ENCODE measurements at regions not wholly inside any gene's neighbourhood (a gene's known extent, or its start where the extent isn't known, plus 50 kb on each side); places are given as distances from the start of the nearest gene placed in this dataset.

DNA sequence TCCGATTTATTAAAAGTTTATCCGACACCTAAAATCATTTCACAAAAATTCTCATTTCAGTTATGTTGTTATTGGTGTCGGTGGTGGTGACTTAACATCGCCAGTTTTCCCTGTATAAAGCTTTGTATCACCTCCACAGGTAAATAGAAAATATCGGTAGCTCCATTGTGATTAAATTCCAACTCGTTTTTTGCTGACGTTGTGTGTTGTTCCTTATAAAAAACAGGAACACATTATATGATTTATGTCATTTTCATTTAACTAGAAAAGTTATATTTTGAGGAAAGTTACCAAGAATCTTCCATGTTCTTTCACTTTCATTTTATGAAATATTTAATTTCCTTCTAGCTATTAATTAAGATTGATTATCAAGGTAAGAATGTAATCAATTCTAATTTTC lies 635.9 kb downstream of the CDH18 start:
- Histone ChIP-seq H3K27me3 (ENCODE audit: control insufficient read depth, low read length) (no peaks in the 10 kb centered on the region), H3K9me2 (replicated peaks; ENCODE audit: control insufficient read depth, low read length) (no peaks in the 10 kb centered on the region), H3K36me3 (ENCODE audit: control insufficient read depth, low read length) (no peaks in the 10 kb centered on the region), H3K27ac (ENCODE audit: low read depth, low read length) (no peak overlapping the region), H3K4me3 (ENCODE audit: low read length) (no peak overlapping the region), H3K4me1 (ENCODE audit: control insufficient read depth, low read length) (peaks cover 3% of the 10 kb centered on the region; the same call in 1 of the 2 replicates), H3F3A (ENCODE audit: control insufficient read depth, insufficient read depth) (no peaks in the 10 kb centered on the region), H3K9me3 (ENCODE audit: control insufficient read depth, insufficient read depth, low read length) (no peaks in the 10 kb centered on the region), H4K20me1 (ENCODE audit: control insufficient read depth, insufficient read depth, low read depth, low read length) (no peaks in the 10 kb centered on the region), H3K79me2 (ENCODE audit: control insufficient read depth, low read length) (no peaks in the 10 kb centered on the region), H3K4me2 (ENCODE audit: low read length) (no peak overlapping the region)
- no peak for TF ChIP-seq EZH2phosphoT487 (IDR thresholded peaks at IDR 0.05; ENCODE audit: borderline replicate concordance, low read length)
- TF ChIP-seq, protein P1, sequence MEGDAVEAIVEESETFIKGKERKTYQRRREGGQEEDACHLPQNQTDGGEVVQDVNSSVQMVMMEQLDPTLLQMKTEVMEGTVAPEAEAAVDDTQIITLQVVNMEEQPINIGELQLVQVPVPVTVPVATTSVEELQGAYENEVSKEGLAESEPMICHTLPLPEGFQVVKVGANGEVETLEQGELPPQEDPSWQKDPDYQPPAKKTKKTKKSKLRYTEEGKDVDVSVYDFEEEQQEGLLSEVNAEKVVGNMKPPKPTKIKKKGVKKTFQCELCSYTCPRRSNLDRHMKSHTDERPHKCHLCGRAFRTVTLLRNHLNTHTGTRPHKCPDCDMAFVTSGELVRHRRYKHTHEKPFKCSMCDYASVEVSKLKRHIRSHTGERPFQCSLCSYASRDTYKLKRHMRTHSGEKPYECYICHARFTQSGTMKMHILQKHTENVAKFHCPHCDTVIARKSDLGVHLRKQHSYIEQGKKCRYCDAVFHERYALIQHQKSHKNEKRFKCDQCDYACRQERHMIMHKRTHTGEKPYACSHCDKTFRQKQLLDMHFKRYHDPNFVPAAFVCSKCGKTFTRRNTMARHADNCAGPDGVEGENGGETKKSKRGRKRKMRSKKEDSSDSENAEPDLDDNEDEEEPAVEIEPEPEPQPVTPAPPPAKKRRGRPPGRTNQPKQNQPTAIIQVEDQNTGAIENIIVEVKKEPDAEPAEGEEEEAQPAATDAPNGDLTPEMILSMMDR (IDR thresholded peaks at IDR 0.05; ENCODE audit: low read depth, low read length, poor library complexity, severe bottlenecking), result no peak

DNA sequence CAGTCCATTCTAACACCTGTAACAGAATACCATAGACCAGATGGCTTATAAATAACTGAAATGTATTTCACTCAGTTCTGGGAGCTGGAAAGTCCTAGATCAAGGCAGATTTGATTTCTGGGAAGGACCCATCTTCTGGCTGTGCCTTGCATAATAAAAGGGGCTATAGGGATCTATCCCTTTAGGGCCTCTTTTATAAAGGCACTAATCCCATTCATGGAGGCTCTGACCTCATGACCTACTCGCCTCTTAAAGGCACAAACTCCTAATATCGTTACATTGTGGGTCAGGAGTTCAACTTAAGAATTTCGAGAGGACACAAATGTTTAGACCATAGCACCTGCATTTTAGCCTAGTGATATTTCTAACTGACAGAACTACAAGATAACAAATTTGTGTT lies 619.0 kb downstream of the CDH18 start:
- H3K9me3 ChIP-seq (ENCODE audit: control insufficient read depth, insufficient read depth, low read length), result no peaks in the 10 kb centered on the region
- H3K79me2 ChIP-seq (ENCODE audit: control insufficient read depth, low read length), result no peaks in the 10 kb centered on the region
- H3K36me3 ChIP-seq (ENCODE audit: control insufficient read depth, low read length), result no peaks in the 10 kb centered on the region
- H3K4me2 ChIP-seq (ENCODE audit: low read length), result no peak overlapping the region
- no peaks in the 10 kb centered on the region for H3F3A ChIP-seq (ENCODE audit: control insufficient read depth, insufficient read depth)
- TF ChIP-seq, protein P1 (IDR thresholded peaks at IDR 0.05; ENCODE audit: low read depth, low read length, poor library complexity, severe bottlenecking), result no peak
- no peak for TF ChIP-seq EZH2phosphoT487 (IDR thresholded peaks at IDR 0.05; ENCODE audit: borderline replicate concordance, low read length)
- no peaks in the 10 kb centered on the region for H3K27me3 ChIP-seq (ENCODE audit: control insufficient read depth, low read length)
- H3K4me3 ChIP-seq (ENCODE audit: low read length), result no peak overlapping the region
- no peaks in the 10 kb centered on the region for H3K9me2 ChIP-seq (replicated peaks; ENCODE audit: control insufficient read depth, low read length)
- no peaks in the 10 kb centered on the region for H4K20me1 ChIP-seq (ENCODE audit: control insufficient read depth, insufficient read depth, low read depth, low read length)
- no peaks in the 10 kb centered on the region for H3K4me1 ChIP-seq (ENCODE audit: control insufficient read depth, low read length)
- no peak overlapping the region for H3K27ac ChIP-seq (ENCODE audit: low read depth, low read length)

- TF ChIP-seq, protein P1 (IDR thresholded peaks at IDR 0.05; ENCODE audit: low read depth, low read length, poor library complexity, severe bottlenecking), result no peak
- no peak for TF ChIP-seq EZH2phosphoT487 (IDR thresholded peaks at IDR 0.05; ENCODE audit: borderline replicate concordance, low read length)
- H3F3A ChIP-seq (ENCODE audit: control insufficient read depth, insufficient read depth), result no peaks in the 10 kb centered on the region
- no peaks in the 10 kb centered on the region for H3K4me1 ChIP-seq (ENCODE audit: control insufficient read depth, low read length)
- no peaks in the 10 kb centered on the region for H3K36me3 ChIP-seq (ENCODE audit: control insufficient read depth, low read length)
- no peak overlapping the region for H3K27ac ChIP-seq (ENCODE audit: low read depth, low read length)
- H3K9me2 ChIP-seq (replicated peaks; ENCODE audit: control insufficient read depth, low read length), result no peaks in the 10 kb centered on the region
- H4K20me1 ChIP-seq (ENCODE audit: control insufficient read depth, insufficient read depth, low read depth, low read length), result no peaks in the 10 kb centered on the region
- H3K9me3 ChIP-seq (ENCODE audit: control insufficient read depth, insufficient read depth, low read length), result no peaks in the 10 kb centered on the region
- no peak overlapping the region for H3K4me3 ChIP-seq (ENCODE audit: low read length)
- H3K79me2 ChIP-seq (ENCODE audit: control insufficient read depth, low read length), result no peaks in the 10 kb centered on the region
- no peak overlapping the region for H3K4me2 ChIP-seq (ENCODE audit: low read length)
- no peaks in the 10 kb centered on the region for H3K27me3 ChIP-seq (ENCODE audit: control insufficient read depth, low read length)
These were observed 618.4 kb downstream of the CDH18 start for GRCh38 chr5:19369561-19369960.
